ENCODE measurements at regions not wholly inside any gene's neighbourhood (a gene's known extent, or its start where the extent isn't known, plus 50 kb on each side); places are given as distances from the start of the nearest gene placed in this dataset.
A peak's percentile ranks its signal among the peaks of the same experiment; 100 is the strongest.

DNA sequence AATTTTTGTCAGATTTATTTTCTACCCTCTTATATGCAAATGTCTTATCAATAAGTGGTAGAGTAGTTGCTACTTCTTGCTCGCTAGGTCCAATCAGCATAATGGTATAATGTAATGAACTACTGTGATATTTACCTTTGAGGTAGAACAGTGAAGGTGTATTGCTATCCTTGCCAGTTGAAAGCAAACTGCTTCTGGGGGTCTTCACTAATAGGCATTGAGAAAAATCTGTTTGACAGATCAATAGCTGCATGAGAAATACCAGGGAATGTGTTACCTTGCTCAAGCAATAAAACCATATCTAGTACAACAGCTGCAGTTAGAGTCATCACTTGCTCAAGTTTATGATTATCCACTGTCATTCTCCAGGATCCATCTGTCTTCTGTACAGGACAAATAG is 50.1 kb upstream of the EFEMP1 start:
- H3K36me3 Mint-ChIP-seq: no peaks in the 10 kb centered on the region
- Histone ChIP-seq H3K4me3 (no peak overlapping the region), H3K9ac (no peak overlapping the region), H4K20me1 (ENCODE audit: low read depth) (no peaks in the 10 kb centered on the region), H3K36me3 (no peaks in the 10 kb centered on the region), H2AFZ (replicated peaks) (no peak overlapping the region), H3K4me2 (no peak overlapping the region), H3F3A (ENCODE audit: low read depth) (no peaks in the 10 kb centered on the region), H3K27ac (no peak overlapping the region), H3K4me1 (peaks cover 19% of the 10 kb centered on the region), H3K9me3 (ENCODE audit: low read depth) (peaks cover under 1% of the 10 kb centered on the region), H3K79me2 (ENCODE audit: low read depth) (no peaks in the 10 kb centered on the region), H3K27me3 (no peaks in the 10 kb centered on the region)
- peaks cover 6% of the 10 kb centered on the region for H3K9me3 Mint-ChIP-seq
- no peak overlapping the region for H3K4me3 Mint-ChIP-seq
- TF ChIP-seq EZH2phosphoT487 (IDR thresholded peaks at IDR 0.05) (no peak), CTCF (IDR thresholded peaks at IDR 0.05) (no peak), EZH2 (IDR thresholded peaks at IDR 0.05) (no peak)
- DNase-seq (ENCODE audit: low spot score): no peak
- H3K27ac Mint-ChIP-seq: no peak overlapping the region
- H3K4me1 Mint-ChIP-seq: no peaks in the 10 kb centered on the region
- peaks cover 2% of the 10 kb centered on the region for H3K27me3 Mint-ChIP-seq (ENCODE audit: insufficient read depth, low read depth)

DNA sequence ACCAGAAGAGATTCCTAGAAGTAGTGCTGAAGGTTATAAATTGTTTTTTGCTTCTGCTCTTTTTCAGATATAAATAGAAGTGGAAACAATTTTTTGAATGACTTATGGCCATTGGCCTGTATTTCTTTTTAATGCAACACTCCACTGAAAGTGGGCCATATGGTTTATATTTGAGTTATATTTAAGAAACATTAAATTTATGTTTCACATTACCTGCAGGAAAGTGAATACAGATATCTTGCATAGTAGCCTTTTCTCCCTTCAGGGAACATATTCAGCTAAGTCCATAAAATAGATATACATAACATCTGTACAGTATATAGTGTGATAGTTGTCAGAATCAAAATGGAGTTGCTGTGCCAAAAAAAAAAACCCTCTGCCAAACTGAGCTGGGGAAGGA is 53.1 kb upstream of the EFEMP1 start:
- Histone ChIP-seq H3K36me3 (no peaks in the 10 kb centered on the region), H3K4me2 (peak overlapping the region; percentile 43), H3K27ac (no peak overlapping the region), H3K4me3 (no peak overlapping the region), H3F3A (ENCODE audit: low read depth) (no peaks in the 10 kb centered on the region), H3K27me3 (no peaks in the 10 kb centered on the region), H3K79me2 (ENCODE audit: low read depth) (no peaks in the 10 kb centered on the region), H3K9me3 (ENCODE audit: low read depth) (peaks cover 8% of the 10 kb centered on the region), H2AFZ (replicated peaks) (no peak overlapping the region), H3K9ac (no peak overlapping the region), H3K4me1 (peaks cover 27% of the 10 kb centered on the region), H4K20me1 (ENCODE audit: low read depth) (no peaks in the 10 kb centered on the region)
- H3K4me3 Mint-ChIP-seq: no peak overlapping the region
- no peak overlapping the region for H3K27ac Mint-ChIP-seq
- TF ChIP-seq EZH2phosphoT487 (IDR thresholded peaks at IDR 0.05): no peak
- no peak for TF ChIP-seq EZH2 (IDR thresholded peaks at IDR 0.05)
- TF ChIP-seq CTCF (IDR thresholded peaks at IDR 0.05): no peak
- no peaks in the 10 kb centered on the region for H3K4me1 Mint-ChIP-seq
- H3K27me3 Mint-ChIP-seq (ENCODE audit: insufficient read depth, low read depth): peaks cover 2% of the 10 kb centered on the region
- H3K9me3 Mint-ChIP-seq: peaks cover 6% of the 10 kb centered on the region
- H3K36me3 Mint-ChIP-seq: no peaks in the 10 kb centered on the region
- no peak for DNase-seq (ENCODE audit: low spot score)

DNA sequence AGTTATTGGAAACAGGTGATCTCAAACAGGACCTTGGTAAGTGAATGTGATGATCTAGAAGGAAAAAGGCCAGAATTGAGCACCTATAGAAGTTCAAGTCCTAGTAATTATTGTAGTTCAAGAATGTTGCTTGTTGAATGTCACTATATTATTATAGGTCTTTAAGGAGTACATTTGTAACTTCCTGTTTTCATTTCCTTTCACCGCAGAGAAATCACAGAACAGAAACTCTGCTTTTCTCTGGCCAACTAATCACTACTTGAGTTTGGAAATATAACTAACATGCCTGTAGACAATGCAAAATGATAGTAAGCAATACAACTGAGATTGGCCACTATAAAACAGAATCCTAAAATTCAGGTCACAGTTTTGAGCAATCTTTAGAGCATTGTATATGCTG is 61.8 kb upstream of the EFEMP1 start:
- Mint-ChIP-seq H3K9me3 (no peaks in the 10 kb centered on the region), H3K36me3 (no peaks in the 10 kb centered on the region), H3K4me3 (no peak overlapping the region)

More for the DNA sequence above, 61.8 kb upstream of the EFEMP1 start:
- Histone ChIP-seq H2AFZ (replicated peaks) (no peak overlapping the region), H3K27ac (no peak overlapping the region), H4K20me1 (ENCODE audit: low read depth) (no peaks in the 10 kb centered on the region), H3K27me3 (no peaks in the 10 kb centered on the region), H3K4me2 (no peak overlapping the region), H3K9me3 (ENCODE audit: low read depth) (no peaks in the 10 kb centered on the region), H3K4me1 (peaks cover 29% of the 10 kb centered on the region), H3F3A (ENCODE audit: low read depth) (no peaks in the 10 kb centered on the region), H3K9ac (no peak overlapping the region), H3K79me2 (ENCODE audit: low read depth) (no peaks in the 10 kb centered on the region), H3K36me3 (no peaks in the 10 kb centered on the region), H3K4me3 (no peak overlapping the region)
- H3K27me3 Mint-ChIP-seq (ENCODE audit: insufficient read depth, low read depth): peaks cover 5% of the 10 kb centered on the region
- no peak overlapping the region for H3K27ac Mint-ChIP-seq
- no peak for TF ChIP-seq EZH2 (IDR thresholded peaks at IDR 0.05)
- TF ChIP-seq CTCF (IDR thresholded peaks at IDR 0.05): no peak
- TF ChIP-seq EZH2phosphoT487 (IDR thresholded peaks at IDR 0.05): no peak
- DNase-seq (ENCODE audit: low spot score): no peak
- H3K4me1 Mint-ChIP-seq: peaks cover 11% of the 10 kb centered on the region
